ENCODE measurements at regions not wholly inside any gene's neighbourhood (a gene's known extent, or its start where the extent isn't known, plus 50 kb on each side); places are given as distances from the start of the nearest gene placed in this dataset.

DNA sequence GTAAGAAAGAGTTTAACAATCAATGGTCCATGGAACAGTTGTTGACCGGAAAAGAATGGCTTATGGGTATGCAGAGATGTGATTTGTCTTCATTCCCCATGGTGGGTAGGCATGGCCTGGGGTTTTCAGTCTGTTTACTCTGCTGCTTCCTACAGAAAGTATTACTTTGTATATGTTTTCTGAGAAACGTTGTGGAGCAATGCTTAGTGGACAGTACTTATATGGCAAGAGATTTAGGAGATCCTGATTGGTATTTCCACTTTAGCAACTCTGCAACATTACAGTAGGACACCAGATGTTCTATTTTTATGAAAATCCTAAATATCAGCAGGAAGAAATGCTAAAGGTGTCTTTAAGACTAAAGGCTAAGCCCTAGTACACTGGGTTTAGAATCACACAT is 309.1 kb downstream of the AASDHPPT start:
- TF ChIP-seq RAD21 (IDR thresholded peaks at IDR 0.05) (no peak), HNF4G (IDR thresholded peaks at IDR 0.05) (no peak), YY1 (IDR thresholded peaks at IDR 0.05) (no peak), SP1 (IDR thresholded peaks at IDR 0.05) (no peak), TAF1 (conservative IDR thresholded peaks at IDR 0.05) (no peak), GABPA (IDR thresholded peaks at IDR 0.05 in 1 of 2, conservative IDR thresholded peaks at IDR 0.05 in 1 of 2) (no peak), NR2F2 (IDR thresholded peaks at IDR 0.05) (no peak)
- TF ChIP-seq, protein P1, sequence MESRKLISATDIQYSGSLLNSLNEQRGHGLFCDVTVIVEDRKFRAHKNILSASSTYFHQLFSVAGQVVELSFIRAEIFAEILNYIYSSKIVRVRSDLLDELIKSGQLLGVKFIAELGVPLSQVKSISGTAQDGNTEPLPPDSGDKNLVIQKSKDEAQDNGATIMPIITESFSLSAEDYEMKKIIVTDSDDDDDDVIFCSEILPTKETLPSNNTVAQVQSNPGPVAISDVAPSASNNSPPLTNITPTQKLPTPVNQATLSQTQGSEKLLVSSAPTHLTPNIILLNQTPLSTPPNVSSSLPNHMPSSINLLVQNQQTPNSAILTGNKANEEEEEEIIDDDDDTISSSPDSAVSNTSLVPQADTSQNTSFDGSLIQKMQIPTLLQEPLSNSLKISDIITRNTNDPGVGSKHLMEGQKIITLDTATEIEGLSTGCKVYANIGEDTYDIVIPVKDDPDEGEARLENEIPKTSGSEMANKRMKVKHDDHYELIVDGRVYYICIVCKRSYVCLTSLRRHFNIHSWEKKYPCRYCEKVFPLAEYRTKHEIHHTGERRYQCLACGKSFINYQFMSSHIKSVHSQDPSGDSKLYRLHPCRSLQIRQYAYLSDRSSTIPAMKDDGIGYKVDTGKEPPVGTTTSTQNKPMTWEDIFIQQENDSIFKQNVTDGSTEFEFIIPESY (IDR thresholded peaks at IDR 0.05), result no peak
- TF ChIP-seq, protein P2, sequence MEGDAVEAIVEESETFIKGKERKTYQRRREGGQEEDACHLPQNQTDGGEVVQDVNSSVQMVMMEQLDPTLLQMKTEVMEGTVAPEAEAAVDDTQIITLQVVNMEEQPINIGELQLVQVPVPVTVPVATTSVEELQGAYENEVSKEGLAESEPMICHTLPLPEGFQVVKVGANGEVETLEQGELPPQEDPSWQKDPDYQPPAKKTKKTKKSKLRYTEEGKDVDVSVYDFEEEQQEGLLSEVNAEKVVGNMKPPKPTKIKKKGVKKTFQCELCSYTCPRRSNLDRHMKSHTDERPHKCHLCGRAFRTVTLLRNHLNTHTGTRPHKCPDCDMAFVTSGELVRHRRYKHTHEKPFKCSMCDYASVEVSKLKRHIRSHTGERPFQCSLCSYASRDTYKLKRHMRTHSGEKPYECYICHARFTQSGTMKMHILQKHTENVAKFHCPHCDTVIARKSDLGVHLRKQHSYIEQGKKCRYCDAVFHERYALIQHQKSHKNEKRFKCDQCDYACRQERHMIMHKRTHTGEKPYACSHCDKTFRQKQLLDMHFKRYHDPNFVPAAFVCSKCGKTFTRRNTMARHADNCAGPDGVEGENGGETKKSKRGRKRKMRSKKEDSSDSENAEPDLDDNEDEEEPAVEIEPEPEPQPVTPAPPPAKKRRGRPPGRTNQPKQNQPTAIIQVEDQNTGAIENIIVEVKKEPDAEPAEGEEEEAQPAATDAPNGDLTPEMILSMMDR (IDR thresholded peaks at IDR 0.05; ENCODE audit: low read depth, low read length, missing input control), result no peak
- TF ChIP-seq, protein P3, sequence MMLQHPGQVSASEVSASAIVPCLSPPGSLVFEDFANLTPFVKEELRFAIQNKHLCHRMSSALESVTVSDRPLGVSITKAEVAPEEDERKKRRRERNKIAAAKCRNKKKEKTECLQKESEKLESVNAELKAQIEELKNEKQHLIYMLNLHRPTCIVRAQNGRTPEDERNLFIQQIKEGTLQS (IDR thresholded peaks at IDR 0.05), result no peak
- TF ChIP-seq, protein P4, sequence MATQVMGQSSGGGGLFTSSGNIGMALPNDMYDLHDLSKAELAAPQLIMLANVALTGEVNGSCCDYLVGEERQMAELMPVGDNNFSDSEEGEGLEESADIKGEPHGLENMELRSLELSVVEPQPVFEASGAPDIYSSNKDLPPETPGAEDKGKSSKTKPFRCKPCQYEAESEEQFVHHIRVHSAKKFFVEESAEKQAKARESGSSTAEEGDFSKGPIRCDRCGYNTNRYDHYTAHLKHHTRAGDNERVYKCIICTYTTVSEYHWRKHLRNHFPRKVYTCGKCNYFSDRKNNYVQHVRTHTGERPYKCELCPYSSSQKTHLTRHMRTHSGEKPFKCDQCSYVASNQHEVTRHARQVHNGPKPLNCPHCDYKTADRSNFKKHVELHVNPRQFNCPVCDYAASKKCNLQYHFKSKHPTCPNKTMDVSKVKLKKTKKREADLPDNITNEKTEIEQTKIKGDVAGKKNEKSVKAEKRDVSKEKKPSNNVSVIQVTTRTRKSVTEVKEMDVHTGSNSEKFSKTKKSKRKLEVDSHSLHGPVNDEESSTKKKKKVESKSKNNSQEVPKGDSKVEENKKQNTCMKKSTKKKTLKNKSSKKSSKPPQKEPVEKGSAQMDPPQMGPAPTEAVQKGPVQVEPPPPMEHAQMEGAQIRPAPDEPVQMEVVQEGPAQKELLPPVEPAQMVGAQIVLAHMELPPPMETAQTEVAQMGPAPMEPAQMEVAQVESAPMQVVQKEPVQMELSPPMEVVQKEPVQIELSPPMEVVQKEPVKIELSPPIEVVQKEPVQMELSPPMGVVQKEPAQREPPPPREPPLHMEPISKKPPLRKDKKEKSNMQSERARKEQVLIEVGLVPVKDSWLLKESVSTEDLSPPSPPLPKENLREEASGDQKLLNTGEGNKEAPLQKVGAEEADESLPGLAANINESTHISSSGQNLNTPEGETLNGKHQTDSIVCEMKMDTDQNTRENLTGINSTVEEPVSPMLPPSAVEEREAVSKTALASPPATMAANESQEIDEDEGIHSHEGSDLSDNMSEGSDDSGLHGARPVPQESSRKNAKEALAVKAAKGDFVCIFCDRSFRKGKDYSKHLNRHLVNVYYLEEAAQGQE (IDR thresholded peaks at IDR 0.05), result no peak
